GM19468 (cell line): ENCODE measurements at regions not wholly inside any gene's neighbourhood (a gene's known extent, or its start where the extent isn't known, plus 50 kb on each side); places are given as distances from the start of the nearest gene placed in this dataset.
"Not testable (repeated sequence)": the region's sequence is repeated elsewhere in the genome, so short reads cannot be mapped to it uniquely, and the experiment has no call there.

Experiments
- ATAC-seq: cut with Tn5 transposase; IDR thresholded peaks from one replicate; pipeline ENCODE4 v1.9.1; 2021; ENCODE audit warnings: mild to moderate bottlenecking, moderate library complexity, moderate number of reproducible peaks; ENCODE audit not compliant: unreplicated experiment; ENCODE audit errors: extremely low read depth

DNA sequence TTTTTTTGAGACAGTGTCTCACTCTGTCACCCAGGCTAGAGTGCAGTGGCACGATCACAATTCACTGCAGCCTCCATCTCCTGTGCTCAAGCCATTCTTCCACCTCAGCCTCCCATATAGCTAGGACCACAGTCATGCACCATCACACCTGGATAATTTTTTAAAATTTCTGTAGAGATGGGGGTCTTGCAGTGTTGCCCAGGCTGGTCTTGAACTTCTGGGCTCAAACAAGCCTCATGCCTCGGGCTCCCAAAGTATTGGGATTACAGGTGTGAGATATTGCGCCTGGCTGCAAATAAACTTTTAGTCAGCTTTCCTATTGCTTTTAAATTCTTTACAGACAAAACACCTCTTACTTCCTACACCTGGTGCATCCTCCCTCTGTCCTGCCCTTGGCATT is 102.1 kb upstream of the VEPH1 start:
- ATAC-seq, result no peak

DNA sequence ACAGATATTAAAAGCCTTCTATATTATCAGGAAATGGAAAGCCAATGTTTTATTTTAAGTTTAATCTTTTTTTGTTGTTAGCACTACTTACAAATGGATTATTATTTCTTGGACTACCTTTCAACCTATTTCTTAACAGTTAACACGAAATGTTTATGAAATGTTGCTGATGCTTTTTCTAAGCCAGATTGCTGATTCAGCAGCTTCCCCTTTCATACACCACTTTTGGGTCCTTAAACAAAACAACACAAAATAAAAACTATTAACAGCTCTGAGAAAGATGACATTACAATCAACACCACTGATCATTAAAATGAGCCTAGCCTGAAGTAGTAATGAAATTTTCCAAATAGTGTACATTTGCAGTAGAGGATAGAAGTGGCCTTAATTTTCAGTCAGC is 99.2 kb upstream of the VEPH1 start:
- no peak for ATAC-seq

DNA sequence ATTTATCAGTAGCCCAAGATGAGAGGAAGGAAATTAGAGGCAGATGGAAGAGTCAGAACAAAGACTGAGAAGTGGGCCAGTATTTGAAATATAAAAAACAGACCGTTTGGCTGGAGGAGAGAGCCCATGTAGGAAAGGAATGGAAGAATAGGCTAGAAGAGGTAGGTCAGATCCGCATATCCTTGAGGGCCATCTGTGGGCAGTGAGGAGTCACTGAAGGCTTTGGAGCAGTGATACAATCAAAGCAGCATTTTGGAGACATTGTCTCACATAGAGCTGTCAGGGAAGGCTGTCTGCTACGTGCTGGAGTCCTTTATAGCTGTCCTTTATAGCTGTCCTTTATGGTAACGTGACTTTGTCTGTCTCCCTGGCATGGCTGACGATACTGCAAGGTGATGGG is 92.0 kb upstream of the VEPH1 start:
- no peak for ATAC-seq

DNA sequence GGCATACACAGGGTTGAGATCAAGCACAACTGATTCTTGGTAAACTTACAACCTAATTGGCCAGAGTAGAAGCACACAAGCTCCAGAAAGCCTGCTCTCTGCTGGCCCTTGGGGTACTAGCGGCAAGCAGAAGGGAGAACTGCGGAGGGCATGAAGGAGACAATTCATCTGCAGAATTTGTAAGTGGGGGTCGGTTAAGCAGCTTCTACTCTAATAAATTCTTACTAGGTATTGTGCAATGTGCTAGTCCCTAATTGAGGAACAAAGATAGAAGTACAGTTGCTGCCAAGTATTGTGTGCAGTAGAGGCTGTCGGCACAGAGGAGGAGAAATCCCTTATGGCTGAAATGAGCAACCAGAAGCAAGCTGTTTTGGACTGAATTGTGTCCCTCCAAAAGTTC is 91.2 kb upstream of the VEPH1 start:
- ATAC-seq, result no peak

DNA sequence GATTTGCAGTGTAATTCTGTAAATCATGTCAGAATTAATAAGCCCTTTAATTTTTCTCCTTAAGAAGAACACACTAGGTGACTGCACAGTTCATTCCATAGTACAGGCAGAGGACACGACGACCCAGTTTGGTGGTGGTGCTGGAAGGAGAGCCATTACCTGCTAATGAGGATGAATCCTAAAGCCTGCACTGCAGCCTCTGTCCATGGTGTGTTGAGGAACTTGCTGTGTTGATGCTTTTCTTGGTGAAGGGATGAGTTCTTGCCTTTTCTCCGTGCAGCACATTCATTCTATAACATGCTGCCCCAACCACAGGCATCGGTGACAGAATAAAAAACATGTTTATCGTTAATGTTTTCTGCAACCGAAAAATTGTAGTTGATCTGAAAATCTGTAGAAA is 89.6 kb upstream of the VEPH1 start:
- ATAC-seq, result no peak

DNA sequence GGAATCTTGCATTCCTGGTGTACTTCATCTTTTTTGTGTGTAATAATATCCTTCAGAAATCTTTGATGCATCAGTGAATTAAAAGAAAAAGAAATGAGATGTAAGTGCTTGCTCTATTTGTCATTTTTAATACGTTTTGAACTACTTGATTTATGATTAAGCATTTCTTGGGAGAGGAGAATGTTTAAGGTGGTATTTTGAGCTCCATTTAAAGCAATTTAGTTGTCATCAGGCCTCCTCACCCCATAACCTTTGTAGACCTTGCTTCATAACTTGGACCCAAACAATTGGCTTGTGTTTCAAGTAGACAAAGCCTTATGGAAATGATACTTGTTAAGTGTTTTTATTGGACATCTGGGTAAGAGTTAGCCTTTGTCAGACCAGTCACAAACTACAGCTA is 87.1 kb upstream of the VEPH1 start:
- ATAC-seq, result no peak

DNA sequence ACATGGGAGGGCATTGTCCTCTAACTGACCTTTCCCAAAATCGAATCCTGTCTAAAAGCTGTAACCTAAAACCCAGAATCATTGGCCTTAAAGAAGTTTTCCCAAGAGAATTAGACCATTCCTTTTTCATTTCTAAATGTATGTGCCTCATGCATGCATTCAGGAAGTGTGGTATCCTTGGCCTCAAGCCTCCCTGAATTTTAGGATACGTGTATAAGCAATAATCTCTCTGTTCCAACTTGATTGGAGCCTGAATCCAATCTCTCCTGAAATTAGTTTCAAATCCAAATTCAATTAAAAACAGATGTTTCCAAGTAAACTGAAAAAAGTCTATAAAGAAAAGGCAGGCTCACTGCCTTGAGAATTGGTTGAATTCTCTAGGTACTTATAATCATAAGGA is 86.0 kb upstream of the VEPH1 start:
- ATAC-seq, result no peak

DNA sequence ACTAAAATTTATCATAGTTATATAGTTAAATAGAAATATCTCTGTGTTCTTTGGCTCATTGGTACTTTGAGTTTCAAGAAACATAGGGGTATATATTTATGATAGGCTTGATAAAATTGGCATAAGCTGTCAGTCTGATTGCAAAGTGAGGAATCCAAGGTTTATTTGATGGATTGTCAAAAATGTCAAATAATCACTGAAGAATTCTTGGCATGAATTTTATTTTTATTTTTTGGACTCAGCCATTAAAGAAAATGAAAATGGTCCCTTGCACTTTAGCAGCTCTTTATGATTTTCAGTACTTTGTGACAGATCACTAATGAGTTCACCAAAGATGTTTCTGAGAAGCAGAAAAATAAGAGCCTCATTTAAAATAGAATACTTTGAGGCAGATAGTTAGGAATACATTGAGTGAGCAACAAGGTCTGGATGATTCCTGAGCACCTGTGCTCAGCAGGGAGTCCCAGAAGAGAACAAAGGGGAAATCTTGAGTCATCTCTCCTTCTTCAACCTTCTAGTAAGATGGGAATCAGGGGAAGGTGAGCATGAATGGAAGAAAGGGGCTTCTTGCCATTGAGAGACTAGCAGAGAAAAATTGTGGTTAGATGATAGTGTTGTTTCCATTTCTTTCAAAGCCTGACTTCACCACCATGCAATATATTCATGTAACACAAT is 85.3 kb upstream of the VEPH1 start:
- no peak for ATAC-seq

- no peak for ATAC-seq
These were observed 83.1 kb upstream of the VEPH1 start for GRCh38 chr3:157586293-157586692.

DNA sequence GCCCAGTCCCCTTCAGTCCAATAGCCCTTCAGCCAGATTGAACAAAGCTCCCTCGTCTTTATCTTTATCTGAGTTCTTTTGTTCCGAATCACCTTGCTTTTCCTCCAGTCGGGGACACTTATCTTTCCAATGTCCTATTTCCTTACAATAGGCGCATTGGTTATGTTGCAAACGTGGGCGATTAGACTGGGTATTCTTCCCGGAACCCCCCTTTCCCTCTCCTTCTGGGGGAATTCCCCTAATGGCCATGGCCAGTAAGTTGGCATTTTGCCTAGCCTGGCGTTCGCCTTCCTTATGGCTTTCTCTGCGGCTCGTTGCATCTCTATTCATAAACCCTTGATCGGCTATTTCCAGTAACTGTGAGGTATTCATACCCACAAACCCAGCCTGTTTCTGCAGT is 82.2 kb upstream of the VEPH1 start:
- ATAC-seq, result no peak

- ATAC-seq, result no peak
These were observed 79.4 kb upstream of the VEPH1 start for GRCh38 chr3:157582637-157582973.

DNA sequence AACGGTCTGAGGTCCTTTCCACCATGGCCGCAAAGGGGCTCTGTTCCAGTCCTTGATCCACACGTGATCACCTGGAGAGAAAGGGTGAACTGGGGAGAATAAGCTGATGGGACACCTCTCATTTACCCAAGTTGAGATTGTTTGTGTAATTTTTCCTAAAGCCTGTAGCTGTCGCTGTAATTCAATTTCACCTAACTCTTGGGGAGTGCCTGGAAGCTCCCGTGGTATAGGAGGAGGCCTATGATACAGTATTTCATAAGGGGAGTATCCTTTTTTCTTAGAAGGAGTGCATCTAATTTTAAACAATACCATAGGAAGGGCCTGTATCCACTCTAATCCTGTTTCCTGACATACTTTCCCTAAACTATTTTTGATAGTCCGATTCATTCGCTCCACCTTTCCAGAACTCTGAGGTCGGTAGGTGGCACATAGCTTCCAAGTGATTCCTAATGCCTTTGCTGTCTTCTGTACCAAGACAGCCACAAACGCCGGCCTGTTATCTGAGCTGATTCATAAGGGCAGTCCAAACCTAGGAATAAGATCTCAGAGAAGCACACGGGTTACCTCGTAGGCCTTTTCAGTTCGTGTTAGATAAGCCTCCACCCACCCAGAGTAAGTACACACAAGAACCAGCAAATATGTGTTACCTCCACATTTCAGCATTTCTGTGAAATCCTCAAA is 78.9 kb upstream of the VEPH1 start:
- ATAC-seq, result not testable (repeated sequence)

DNA sequence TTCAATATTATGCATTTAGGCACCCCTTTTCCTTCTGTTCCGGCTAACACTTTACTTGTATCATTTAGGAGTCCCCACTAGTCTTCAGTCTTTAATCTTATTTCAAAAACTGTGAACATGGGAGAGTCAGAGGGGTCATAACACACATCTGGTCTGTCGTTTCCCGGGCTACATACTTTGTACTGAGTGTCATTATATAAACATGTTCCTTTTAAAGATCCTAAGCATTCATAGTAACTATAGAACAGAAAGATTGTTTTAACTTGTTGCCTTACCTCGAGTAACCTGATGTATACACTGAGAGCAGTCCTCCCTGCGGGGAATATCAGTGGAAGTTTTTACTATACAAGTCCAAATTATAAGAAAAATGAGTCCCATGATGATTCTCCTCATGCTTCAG is 78.2 kb upstream of the VEPH1 start:
- no peak for ATAC-seq

DNA sequence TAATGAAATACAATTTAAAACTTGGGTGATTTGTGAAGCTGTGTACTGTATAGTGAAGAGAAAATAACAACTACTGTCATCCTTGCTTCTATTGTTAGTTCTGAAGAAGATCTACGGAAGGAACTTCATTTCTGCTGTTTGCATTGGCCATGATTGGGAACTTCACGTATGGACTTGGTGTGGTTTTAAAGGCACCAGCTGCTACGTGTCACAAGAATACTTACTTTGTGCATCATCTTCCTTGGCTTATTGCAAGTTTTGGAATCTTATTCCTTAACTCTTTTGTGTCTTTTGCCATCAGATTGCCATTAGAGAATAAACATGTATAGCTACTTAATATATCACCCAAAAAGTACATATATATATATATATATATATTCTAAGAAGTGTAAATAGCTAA is 75.0 kb upstream of the VEPH1 start:
- ATAC-seq, result no peak

DNA sequence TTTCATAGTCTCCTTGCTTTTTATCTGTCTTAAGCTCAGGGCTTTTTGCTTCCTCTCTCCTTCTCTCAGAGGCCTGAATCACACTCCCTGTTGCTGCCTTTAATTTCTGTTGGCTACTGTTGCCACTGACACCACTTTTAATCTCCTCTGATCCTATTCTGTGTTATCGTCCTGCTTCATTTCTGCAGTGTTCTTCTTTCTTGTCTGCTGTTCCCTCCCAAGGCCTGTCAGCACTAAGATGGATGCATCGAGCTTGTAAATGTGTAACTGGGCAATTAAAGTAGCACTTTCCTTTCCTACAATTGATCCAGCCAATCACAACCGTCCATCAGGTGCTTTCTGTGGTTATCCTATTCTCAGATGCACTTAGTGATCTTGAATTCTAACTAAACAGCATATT is 71.3 kb upstream of the VEPH1 start:
- ATAC-seq, result no peak

DNA sequence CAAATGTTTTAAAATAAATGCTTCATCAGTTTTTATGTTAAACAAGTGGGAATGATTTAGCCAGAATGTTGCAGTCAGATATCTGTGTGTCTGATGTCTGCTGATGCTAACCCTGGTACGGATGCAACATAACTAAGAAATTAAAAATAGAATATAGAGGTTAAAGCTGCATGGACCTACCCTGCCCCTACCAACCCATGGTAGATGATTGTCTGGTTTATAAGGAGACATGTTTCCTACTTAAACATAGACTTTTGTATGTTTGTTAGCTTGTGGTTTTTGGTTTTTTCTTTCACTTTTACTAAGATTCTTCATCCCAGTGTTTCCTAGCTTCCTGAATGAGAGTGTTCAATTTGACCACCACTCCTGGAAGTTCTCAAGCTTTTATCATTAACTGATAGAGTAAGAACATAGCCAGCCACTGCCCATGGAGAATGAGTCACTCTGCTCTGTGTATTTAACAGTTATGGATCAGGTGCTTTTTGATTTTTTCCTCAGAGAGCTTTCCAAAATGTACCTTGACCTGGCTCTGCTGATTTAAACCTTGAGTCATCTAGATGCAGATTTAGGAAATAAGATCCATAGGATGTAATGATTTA is 70.7 kb upstream of the VEPH1 start:
- no peak for ATAC-seq

DNA sequence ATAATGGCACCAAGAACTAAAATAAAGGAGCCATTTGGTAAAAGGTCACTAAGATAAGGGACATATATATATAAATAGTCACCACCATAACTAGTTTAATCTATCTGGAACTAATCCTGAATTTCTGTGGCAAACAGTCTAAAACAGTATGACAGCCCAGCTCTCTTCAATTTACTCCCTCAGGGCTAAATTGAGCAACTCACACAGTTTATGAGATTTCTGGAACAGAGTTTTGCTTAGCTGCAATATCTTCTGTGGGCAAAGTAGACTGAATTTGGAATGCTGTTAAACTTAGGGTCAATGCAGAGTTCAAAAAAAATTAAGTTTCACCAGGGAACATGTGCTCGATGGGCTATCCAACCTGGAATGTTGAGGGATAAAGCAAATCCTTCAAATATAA is 70.1 kb upstream of the VEPH1 start:
- no peak for ATAC-seq

DNA sequence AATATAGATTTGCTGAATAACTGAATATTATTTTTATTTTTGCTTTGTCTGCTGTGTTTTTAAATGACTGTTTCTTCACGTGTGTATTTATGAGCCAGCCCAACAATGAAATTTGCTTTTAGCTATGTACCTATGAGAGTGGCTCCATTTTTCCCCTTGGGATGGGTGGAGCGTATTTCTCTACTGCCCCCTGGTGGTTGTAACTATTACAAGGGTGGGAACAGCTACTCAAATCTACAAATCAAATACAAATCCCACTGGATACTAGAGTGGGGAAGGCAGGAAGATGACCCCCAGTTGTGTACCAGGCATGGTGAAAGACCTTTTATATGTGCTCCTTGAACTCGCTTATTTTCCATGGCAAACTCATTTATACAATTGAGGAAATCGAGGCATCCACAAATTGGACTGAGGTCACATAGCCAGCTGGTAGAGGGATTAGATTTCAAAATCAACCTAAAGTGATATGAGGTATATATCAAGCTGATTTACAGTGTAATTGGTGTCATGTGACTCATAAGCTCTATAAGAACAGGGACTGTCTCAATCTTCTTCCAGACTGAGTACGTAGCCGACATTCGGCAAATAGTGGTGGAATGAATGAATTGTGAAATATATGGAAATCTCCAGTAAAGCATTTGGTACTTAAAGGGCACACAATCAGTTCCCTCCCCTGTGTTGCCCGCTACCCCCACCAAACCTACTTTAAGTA is 69.5 kb upstream of the VEPH1 start:
- ATAC-seq, result no peak

DNA sequence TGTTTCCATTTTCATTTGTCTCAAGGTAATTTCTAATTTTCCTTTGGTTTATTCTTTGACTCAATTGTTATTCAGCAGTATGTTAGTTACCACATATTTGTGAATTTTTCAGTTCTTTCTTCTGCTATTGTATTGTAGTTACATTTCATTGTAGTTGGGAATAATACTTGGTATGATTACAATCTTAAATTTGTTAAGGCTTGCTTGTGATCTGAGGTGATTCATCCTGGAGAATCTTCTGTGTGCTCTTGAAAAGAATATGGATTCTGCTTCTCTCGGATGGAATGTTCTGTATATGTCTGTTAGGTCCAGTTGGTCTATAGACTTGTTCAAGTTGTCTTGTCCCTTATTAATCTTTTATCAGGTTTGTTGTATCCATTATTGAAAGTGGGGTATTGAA is 63.4 kb upstream of the VEPH1 start:
- ATAC-seq, result no peak

- ATAC-seq, result no peak
These were observed 56.2 kb upstream of the VEPH1 start for GRCh38 chr3:157559401-157559800.
